ENCODE measurements at regions not wholly inside any gene's neighbourhood (a gene's known extent, or its start where the extent isn't known, plus 50 kb on each side); places are given as distances from the start of the nearest gene placed in this dataset.

GRCh38 chr9:96135753-96136290, 166.2 kb downstream of the HSD17B3 start:
- peaks cover 10% of the 10 kb centered on the region for H3K27me3 ChIP-seq (ENCODE audit: insufficient read depth, low read length, poor library complexity)
- ATAC-seq (ENCODE audit: insufficient read depth, low read depth) (peak; percentile 78), DNase-seq (no peak)
- H3K4me1 ChIP-seq (ENCODE audit: insufficient read depth, low read length) = no peaks in the 10 kb centered on the region
- no peaks in the 10 kb centered on the region for H3K9me3 ChIP-seq (ENCODE audit: insufficient read depth, low read length, severe bottlenecking)
- no peaks in the 10 kb centered on the region for H3K79me2 ChIP-seq (ENCODE audit: insufficient read depth, low read length)
- no peak overlapping the region for H3K27ac ChIP-seq (ENCODE audit: low read length)
- no peak for TF ChIP-seq EZH2 (IDR thresholded peaks at IDR 0.05; ENCODE audit: borderline replicate concordance, low read depth, low read length, severe bottlenecking)
- TF ChIP-seq, protein P1, sequence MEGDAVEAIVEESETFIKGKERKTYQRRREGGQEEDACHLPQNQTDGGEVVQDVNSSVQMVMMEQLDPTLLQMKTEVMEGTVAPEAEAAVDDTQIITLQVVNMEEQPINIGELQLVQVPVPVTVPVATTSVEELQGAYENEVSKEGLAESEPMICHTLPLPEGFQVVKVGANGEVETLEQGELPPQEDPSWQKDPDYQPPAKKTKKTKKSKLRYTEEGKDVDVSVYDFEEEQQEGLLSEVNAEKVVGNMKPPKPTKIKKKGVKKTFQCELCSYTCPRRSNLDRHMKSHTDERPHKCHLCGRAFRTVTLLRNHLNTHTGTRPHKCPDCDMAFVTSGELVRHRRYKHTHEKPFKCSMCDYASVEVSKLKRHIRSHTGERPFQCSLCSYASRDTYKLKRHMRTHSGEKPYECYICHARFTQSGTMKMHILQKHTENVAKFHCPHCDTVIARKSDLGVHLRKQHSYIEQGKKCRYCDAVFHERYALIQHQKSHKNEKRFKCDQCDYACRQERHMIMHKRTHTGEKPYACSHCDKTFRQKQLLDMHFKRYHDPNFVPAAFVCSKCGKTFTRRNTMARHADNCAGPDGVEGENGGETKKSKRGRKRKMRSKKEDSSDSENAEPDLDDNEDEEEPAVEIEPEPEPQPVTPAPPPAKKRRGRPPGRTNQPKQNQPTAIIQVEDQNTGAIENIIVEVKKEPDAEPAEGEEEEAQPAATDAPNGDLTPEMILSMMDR (IDR thresholded peaks at IDR 0.05; ENCODE audit: borderline replicate concordance, extremely low read depth, low read length, poor library complexity, severe bottlenecking) = no peak
- H2AFZ ChIP-seq (ENCODE audit: low read depth, low read length) = no peak overlapping the region
- no peak overlapping the region for H3K4me2 ChIP-seq (ENCODE audit: insufficient read depth, low read length)
- no peak overlapping the region for H3K9ac ChIP-seq (ENCODE audit: low read depth, low read length)
- H3K4me3 ChIP-seq (ENCODE audit: low read depth in 1 of 2, low read length in 2 of 2) = no peak overlapping the region
- H4K20me1 ChIP-seq (ENCODE audit: insufficient read depth, low read length) = no peaks in the 10 kb centered on the region
- no peaks in the 10 kb centered on the region for H3K36me3 ChIP-seq (ENCODE audit: insufficient read depth, low read length)

DNA sequence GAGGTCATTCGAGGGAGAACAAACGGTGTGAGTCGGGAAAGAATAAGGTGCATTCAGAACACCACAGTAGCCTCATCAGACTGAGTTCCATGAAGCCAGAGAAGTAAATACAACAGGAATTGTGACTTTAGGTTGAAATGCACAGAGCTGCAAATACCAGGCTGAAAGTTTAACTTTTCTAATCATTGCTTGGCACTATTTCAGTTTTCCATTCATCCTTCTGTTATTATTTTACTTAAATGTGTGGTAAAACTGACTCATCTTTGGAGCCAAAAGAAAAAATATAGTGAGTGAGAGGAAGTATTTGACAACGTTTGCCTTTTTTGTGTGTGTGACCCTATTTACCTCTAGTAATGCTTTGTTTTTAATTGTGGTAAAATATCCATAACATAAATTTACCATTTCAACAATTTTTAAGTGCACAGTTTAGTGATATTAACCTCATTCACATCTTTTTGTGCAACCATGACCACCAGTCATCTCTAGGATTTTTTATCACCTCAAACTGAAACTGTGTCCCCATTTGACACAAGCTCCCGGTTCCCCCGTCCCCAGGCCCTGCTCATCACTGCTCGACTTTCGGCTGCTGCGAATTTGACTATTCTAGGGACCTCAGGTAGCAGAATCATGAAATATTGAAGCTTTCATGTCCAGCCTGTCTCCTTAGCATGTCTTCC, 166.8 kb downstream of the HSD17B3 start:
- H3K36me3 ChIP-seq (ENCODE audit: insufficient read depth, low read length) = no peaks in the 10 kb centered on the region
- H4K20me1 ChIP-seq (ENCODE audit: insufficient read depth, low read length) = no peaks in the 10 kb centered on the region
- H3K4me3 ChIP-seq (ENCODE audit: low read depth in 1 of 2, low read length in 2 of 2) = no peak overlapping the region
- no peak overlapping the region for H2AFZ ChIP-seq (ENCODE audit: low read depth, low read length)
- DNase-seq = no peak
- H3K9ac ChIP-seq (ENCODE audit: low read depth, low read length) = no peak overlapping the region
- ATAC-seq (ENCODE audit: insufficient read depth, low read depth) = no peak
- no peaks in the 10 kb centered on the region for H3K79me2 ChIP-seq (ENCODE audit: insufficient read depth, low read length)
- no peaks in the 10 kb centered on the region for H3K9me3 ChIP-seq (ENCODE audit: insufficient read depth, low read length, severe bottlenecking)
- no peak overlapping the region for H3K4me2 ChIP-seq (ENCODE audit: insufficient read depth, low read length)
- no peak overlapping the region for H3K27ac ChIP-seq (ENCODE audit: low read length)
- no peaks in the 10 kb centered on the region for H3K4me1 ChIP-seq (ENCODE audit: insufficient read depth, low read length)
- peaks cover 10% of the 10 kb centered on the region for H3K27me3 ChIP-seq (ENCODE audit: insufficient read depth, low read length, poor library complexity)
- TF ChIP-seq, protein P1 (IDR thresholded peaks at IDR 0.05; ENCODE audit: borderline replicate concordance, extremely low read depth, low read length, poor library complexity, severe bottlenecking) = no peak
- TF ChIP-seq EZH2 (IDR thresholded peaks at IDR 0.05; ENCODE audit: borderline replicate concordance, low read depth, low read length, severe bottlenecking) = no peak

GRCh38 chr9:96133321-96134021, 168.5 kb downstream of the HSD17B3 start:
- ATAC-seq (ENCODE audit: insufficient read depth, low read depth) (no peak), DNase-seq (no peak)
- H3K4me3 ChIP-seq (ENCODE audit: low read depth in 1 of 2, low read length in 2 of 2) = no peak overlapping the region
- H3K9ac ChIP-seq (ENCODE audit: low read depth, low read length) = no peak overlapping the region
- H3K79me2 ChIP-seq (ENCODE audit: insufficient read depth, low read length) = no peaks in the 10 kb centered on the region
- H3K9me3 ChIP-seq (ENCODE audit: insufficient read depth, low read length, severe bottlenecking) = no peaks in the 10 kb centered on the region
- no peak for TF ChIP-seq EZH2 (IDR thresholded peaks at IDR 0.05; ENCODE audit: borderline replicate concordance, low read depth, low read length, severe bottlenecking)
- TF ChIP-seq, protein P1 (IDR thresholded peaks at IDR 0.05; ENCODE audit: borderline replicate concordance, extremely low read depth, low read length, poor library complexity, severe bottlenecking) = no peak
- no peak overlapping the region for H3K27ac ChIP-seq (ENCODE audit: low read length)
- peaks cover 13% of the 10 kb centered on the region for H3K27me3 ChIP-seq (ENCODE audit: insufficient read depth, low read length, poor library complexity)
- H4K20me1 ChIP-seq (ENCODE audit: insufficient read depth, low read length) = no peaks in the 10 kb centered on the region
- H3K4me1 ChIP-seq (ENCODE audit: insufficient read depth, low read length) = no peaks in the 10 kb centered on the region
- H3K36me3 ChIP-seq (ENCODE audit: insufficient read depth, low read length) = no peaks in the 10 kb centered on the region
- H3K4me2 ChIP-seq (ENCODE audit: insufficient read depth, low read length) = no peak overlapping the region
- H2AFZ ChIP-seq (ENCODE audit: low read depth, low read length) = no peak overlapping the region

Measured in DND-41 (cell line).